ENCODE measurements at regions not wholly inside any gene's neighbourhood (a gene's known extent, or its start where the extent isn't known, plus 50 kb on each side); places are given as distances from the start of the nearest gene placed in this dataset.

- TF ChIP-seq, protein P1, sequence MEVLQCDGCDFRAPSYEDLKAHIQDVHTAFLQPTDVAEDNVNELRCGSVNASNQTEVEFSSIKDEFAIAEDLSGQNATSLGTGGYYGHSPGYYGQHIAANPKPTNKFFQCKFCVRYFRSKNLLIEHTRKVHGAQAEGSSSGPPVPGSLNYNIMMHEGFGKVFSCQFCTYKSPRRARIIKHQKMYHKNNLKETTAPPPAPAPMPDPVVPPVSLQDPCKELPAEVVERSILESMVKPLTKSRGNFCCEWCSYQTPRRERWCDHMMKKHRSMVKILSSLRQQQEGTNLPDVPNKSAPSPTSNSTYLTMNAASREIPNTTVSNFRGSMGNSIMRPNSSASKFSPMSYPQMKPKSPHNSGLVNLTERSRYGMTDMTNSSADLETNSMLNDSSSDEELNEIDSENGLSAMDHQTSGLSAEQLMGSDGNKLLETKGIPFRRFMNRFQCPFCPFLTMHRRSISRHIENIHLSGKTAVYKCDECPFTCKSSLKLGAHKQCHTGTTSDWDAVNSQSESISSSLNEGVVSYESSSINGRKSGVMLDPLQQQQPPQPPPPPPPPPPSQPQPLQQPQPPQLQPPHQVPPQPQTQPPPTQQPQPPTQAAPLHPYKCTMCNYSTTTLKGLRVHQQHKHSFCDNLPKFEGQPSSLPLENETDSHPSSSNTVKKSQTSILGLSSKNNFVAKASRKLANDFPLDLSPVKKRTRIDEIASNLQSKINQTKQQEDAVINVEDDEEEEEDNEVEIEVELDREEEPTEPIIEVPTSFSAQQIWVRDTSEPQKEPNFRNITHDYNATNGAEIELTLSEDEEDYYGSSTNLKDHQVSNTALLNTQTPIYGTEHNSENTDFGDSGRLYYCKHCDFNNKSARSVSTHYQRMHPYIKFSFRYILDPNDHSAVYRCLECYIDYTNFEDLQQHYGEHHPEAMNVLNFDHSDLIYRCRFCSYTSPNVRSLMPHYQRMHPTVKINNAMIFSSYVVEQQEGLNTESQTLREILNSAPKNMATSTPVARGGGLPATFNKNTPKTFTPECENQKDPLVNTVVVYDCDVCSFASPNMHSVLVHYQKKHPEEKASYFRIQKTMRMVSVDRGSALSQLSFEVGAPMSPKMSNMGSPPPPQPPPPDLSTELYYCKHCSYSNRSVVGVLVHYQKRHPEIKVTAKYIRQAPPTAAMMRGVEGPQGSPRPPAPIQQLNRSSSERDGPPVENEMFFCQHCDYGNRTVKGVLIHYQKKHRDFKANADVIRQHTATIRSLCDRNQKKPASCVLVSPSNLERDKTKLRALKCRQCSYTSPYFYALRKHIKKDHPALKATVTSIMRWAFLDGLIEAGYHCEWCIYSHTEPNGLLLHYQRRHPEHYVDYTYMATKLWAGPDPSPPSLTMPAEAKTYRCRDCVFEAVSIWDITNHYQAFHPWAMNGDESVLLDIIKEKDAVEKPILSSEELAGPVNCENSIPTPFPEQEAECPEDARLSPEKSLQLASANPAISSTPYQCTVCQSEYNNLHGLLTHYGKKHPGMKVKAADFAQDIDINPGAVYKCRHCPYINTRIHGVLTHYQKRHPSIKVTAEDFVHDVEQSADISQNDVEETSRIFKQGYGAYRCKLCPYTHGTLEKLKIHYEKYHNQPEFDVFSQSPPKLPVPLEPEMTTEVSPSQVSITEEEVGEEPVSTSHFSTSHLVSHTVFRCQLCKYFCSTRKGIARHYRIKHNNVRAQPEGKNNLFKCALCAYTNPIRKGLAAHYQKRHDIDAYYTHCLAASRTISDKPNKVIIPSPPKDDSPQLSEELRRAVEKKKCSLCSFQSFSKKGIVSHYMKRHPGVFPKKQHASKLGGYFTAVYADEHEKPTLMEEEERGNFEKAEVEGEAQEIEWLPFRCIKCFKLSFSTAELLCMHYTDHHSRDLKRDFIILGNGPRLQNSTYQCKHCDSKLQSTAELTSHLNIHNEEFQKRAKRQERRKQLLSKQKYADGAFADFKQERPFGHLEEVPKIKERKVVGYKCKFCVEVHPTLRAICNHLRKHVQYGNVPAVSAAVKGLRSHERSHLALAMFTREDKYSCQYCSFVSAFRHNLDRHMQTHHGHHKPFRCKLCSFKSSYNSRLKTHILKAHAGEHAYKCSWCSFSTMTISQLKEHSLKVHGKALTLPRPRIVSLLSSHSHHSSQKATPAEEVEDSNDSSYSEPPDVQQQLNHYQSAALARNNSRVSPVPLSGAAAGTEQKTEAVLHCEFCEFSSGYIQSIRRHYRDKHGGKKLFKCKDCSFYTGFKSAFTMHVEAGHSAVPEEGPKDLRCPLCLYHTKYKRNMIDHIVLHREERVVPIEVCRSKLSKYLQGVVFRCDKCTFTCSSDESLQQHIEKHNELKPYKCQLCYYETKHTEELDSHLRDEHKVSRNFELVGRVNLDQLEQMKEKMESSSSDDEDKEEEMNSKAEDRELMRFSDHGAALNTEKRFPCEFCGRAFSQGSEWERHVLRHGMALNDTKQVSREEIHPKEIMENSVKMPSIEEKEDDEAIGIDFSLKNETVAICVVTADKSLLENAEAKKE (CRISPR knock-in tag; IDR thresholded peaks at IDR 0.05): no peak
- TF ChIP-seq EZH2phosphoT487 (IDR thresholded peaks at IDR 0.05; ENCODE audit: unreplicated experiment): no peak
Measured at GRCh38 chr15:37847776-37848175, 86.7 kb upstream of the TMCO5A start (continued).

DNA sequence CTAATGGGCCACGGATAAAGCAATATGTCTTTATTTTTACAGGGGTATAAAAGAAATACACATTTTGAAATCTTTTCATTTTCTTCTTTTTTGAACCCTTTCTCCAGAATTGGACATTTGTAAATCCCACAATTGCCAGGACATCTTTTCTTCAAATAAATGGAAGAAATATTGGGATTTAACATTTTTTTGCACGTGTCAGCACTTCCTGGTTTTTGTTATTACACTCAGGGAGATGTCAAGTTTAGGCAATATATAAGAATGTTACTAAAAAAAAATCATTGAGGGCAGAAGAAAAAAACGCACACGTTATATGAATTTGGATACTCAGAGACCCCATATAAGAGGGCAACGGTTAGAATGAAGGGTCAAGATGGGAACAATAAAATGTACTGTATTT lies 78.3 kb upstream of the TMCO5A start:
- H3K9me3 Mint-ChIP-seq: no peaks in the 10 kb centered on the region
- no peaks in the 10 kb centered on the region for H3K27me3 Mint-ChIP-seq (ENCODE audit: insufficient read depth, low read depth, poor library complexity)
- Histone ChIP-seq H3K27ac (ENCODE audit: low read depth) (no peak overlapping the region), H2AFZ (no peak overlapping the region), H3K79me2 (replicated peaks; ENCODE audit: insufficient read depth) (no peaks in the 10 kb centered on the region), H4K20me1 (replicated peaks; ENCODE audit: insufficient read depth) (no peaks in the 10 kb centered on the region), H3K36me3 (ENCODE audit: insufficient read depth) (no peaks in the 10 kb centered on the region), H3K4me1 (ENCODE audit: insufficient read depth) (no peaks in the 10 kb centered on the region), H3K4me2 (no peak overlapping the region), H3K4me3 (no peak overlapping the region), H3K9me2 (ENCODE audit: insufficient read depth) (peaks cover 6% of the 10 kb centered on the region; the same call in 1 of the 2 replicates), H3F3A (replicated peaks; ENCODE audit: low read depth) (no peaks in the 10 kb centered on the region), H3K27me3 (ENCODE audit: insufficient read depth) (no peaks in the 10 kb centered on the region)
- H3K36me3 Mint-ChIP-seq (ENCODE audit: low read depth): no peaks in the 10 kb centered on the region
- H3K4me3 Mint-ChIP-seq: no peak overlapping the region
- DNase-seq (ENCODE audit: low spot score): no peak
- no peak overlapping the region for H3K27ac Mint-ChIP-seq
- no peaks in the 10 kb centered on the region; the same call in 2 of the 3 replicates for H3K4me1 Mint-ChIP-seq
- no peak for ATAC-seq
- TF ChIP-seq ZNF114 (CRISPR knock-in tag; IDR thresholded peaks at IDR 0.05): no peak
- TF ChIP-seq STAT1 (IDR thresholded peaks at IDR 0.05; ENCODE audit: unreplicated experiment): no peak
- no peak for TF ChIP-seq ZNF331 (CRISPR knock-in tag; IDR thresholded peaks at IDR 0.05; ENCODE audit: low read depth)
- TF ChIP-seq, protein P2, sequence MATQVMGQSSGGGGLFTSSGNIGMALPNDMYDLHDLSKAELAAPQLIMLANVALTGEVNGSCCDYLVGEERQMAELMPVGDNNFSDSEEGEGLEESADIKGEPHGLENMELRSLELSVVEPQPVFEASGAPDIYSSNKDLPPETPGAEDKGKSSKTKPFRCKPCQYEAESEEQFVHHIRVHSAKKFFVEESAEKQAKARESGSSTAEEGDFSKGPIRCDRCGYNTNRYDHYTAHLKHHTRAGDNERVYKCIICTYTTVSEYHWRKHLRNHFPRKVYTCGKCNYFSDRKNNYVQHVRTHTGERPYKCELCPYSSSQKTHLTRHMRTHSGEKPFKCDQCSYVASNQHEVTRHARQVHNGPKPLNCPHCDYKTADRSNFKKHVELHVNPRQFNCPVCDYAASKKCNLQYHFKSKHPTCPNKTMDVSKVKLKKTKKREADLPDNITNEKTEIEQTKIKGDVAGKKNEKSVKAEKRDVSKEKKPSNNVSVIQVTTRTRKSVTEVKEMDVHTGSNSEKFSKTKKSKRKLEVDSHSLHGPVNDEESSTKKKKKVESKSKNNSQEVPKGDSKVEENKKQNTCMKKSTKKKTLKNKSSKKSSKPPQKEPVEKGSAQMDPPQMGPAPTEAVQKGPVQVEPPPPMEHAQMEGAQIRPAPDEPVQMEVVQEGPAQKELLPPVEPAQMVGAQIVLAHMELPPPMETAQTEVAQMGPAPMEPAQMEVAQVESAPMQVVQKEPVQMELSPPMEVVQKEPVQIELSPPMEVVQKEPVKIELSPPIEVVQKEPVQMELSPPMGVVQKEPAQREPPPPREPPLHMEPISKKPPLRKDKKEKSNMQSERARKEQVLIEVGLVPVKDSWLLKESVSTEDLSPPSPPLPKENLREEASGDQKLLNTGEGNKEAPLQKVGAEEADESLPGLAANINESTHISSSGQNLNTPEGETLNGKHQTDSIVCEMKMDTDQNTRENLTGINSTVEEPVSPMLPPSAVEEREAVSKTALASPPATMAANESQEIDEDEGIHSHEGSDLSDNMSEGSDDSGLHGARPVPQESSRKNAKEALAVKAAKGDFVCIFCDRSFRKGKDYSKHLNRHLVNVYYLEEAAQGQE (IDR thresholded peaks at IDR 0.05; ENCODE audit: unreplicated experiment): no peak
- TF ChIP-seq NANOG (IDR thresholded peaks at IDR 0.05; ENCODE audit: borderline replicate concordance): no peak
- TF ChIP-seq EZH2phosphoT487 (IDR thresholded peaks at IDR 0.05; ENCODE audit: unreplicated experiment): no peak

Measured in GM23338 (cell line).